AG04450 (cell line): ENCODE measurements at regions not wholly inside any gene's neighbourhood (a gene's known extent, or its start where the extent isn't known, plus 50 kb on each side); places are given as distances from the start of the nearest gene placed in this dataset.

Experiments
- CTCF ChIA-PET: fragments of 300-600, 350-600 bp; formaldehyde crosslinking; extraction: SDS; loops from one replicate; lab custom pipeline; 2022; ENCODE audit warnings: antibody characterized with exemption, inconsistent platforms; lab: Charles Lee
- POLR2A ChIA-PET: fragments of 350-600 bp; formaldehyde crosslinking; extraction: SDS; loops from one replicate; lab custom pipeline; 2021; ENCODE audit warnings: antibody characterized with exemption, inconsistent platforms; lab: Yijun Ruan, JAX
- DNase-seq: peaks from one replicate; pipeline ENCODE4 v3.0.0-alpha.2; 2011; ENCODE audit warnings: low read depth, low spot score
- H3K27ac ChIP-seq: one replicate; pipeline ENCODE4 v1.5.1; 2012; ENCODE audit warnings: low read depth, low read length, control low read depth
- H3K27me3 ChIP-seq: one replicate; pipeline ENCODE4 v1.6.0; 2012; ENCODE audit warnings: low read length; ENCODE audit not compliant: control insufficient read depth, insufficient read depth
- H3K4me3 ChIP-seq: 2 replicates; pipeline ENCODE4 v1.5.1; 2011; ENCODE audit warnings: mild to moderate bottlenecking, low read depth, low read length, control low read depth
- H3K9me3 ChIP-seq: 2 replicates; pipeline ENCODE4 v1.5.1; 2012; ENCODE audit warnings: low read length; ENCODE audit not compliant: control insufficient read depth, insufficient read depth
- CTCF ChIP-seq: IDR thresholded peaks from 2 replicates; pipeline ENCODE4 v1.5.1; 2011; ENCODE audit warnings: low read depth, low read length, control low read depth, inconsistent platforms

GRCh38 chr6:885051-885590, 192.2 kb upstream of the EXOC2 start:
- peaks cover 6% of the 10 kb centered on the region; the same call in 1 of the 2 replicates for H3K9me3 ChIP-seq
- no peaks in the 10 kb centered on the region for H3K27me3 ChIP-seq
- no peak for TF ChIP-seq CTCF
- CTCF ChIA-PET, result no interaction called here
- H3K4me3 ChIP-seq, result no peak overlapping the region
- DNase-seq, result no peak
- POLR2A ChIA-PET, result no interaction called here
- no peak overlapping the region for H3K27ac ChIP-seq

GRCh38 chr6:884570-884969, 191.6 kb upstream of the EXOC2 start:
- no peak for DNase-seq
- Histone ChIP-seq H3K9me3 (peaks cover 6% of the 10 kb centered on the region; the same call in 1 of the 2 replicates), H3K27me3 (no peaks in the 10 kb centered on the region), H3K4me3 (no peak overlapping the region), H3K27ac (no peak overlapping the region)
- TF ChIP-seq CTCF, result no peak
- ChIA-PET POLR2A (no interaction called here), CTCF (interaction anchor here (0.6 kb wide), 1 partner anchor 162 kb away, joined by 3 read pairs; no protein-coding TSS in a partner anchor)

- no peak overlapping the region for H3K27ac ChIP-seq
These were observed 189.2 kb upstream of the EXOC2 start for GRCh38 chr6:882084-882598.

GRCh38 chr6:878179-878578, 185.2 kb upstream of the EXOC2 start:
- H3K9me3 ChIP-seq, result no peaks in the 10 kb centered on the region; the same call in 1 of the 2 replicates
- H3K27ac ChIP-seq, result no peak overlapping the region
- POLR2A ChIA-PET, result no interaction called here
- CTCF ChIA-PET, result no interaction called here
- DNase-seq, result no peak
- no peaks in the 10 kb centered on the region for H3K27me3 ChIP-seq
- H3K4me3 ChIP-seq, result no peak overlapping the region
- TF ChIP-seq CTCF, result no peak

More at GRCh38 chr6:882084-882598, 189.2 kb upstream of the EXOC2 start:
- DNase-seq, result no peak
- TF ChIP-seq CTCF, result no peak
- ChIA-PET CTCF (no interaction called here), POLR2A (no interaction called here)
- Histone ChIP-seq H3K27me3 (no peaks in the 10 kb centered on the region), H3K9me3 (no peaks in the 10 kb centered on the region), H3K4me3 (no peak overlapping the region)

GRCh38 chr6:875012-875411, 182.1 kb upstream of the EXOC2 start:
- Histone ChIP-seq H3K4me3 (no peak overlapping the region), H3K27me3 (no peaks in the 10 kb centered on the region), H3K9me3 (no peaks in the 10 kb centered on the region; the same call in 1 of the 2 replicates), H3K27ac (no peak overlapping the region)
- CTCF ChIA-PET, result no interaction called here
- TF ChIP-seq CTCF, result no peak
- no peak for DNase-seq
- POLR2A ChIA-PET, result no interaction called here
